Stimulated activated CD8-positive, alpha-beta memory T cell treated with anti-CD3 and anti-CD28 coated beads, Interleukin-12 subunit alpha, Interleukin-12 subunit beta, amount 100 ng/mL, for 4 hours (primary cell): ENCODE measurements at regions not wholly inside any gene's neighbourhood (a gene's known extent, or its start where the extent isn't known, plus 50 kb on each side); places are given as distances from the start of the nearest gene placed in this dataset.

Source experiments
- DNase-seq: peaks from one replicate; pipeline ENCODE4 v3.0.0-alpha.2; 2020; ENCODE audit warnings: low read depth

- no peak for DNase-seq
Measured at GRCh38 chr2:550860-551567, 126.2 kb downstream of the TMEM18 start.

- no peak for DNase-seq
Measured at GRCh38 chr2:545711-546650, 131.2 kb downstream of the TMEM18 start.

- no peak for DNase-seq
Measured at GRCh38 chr2:545228-545627, 132.0 kb downstream of the TMEM18 start.

GRCh38 chr2:538646-539045 is 138.6 kb downstream of the TMEM18 start:
- no peak for DNase-seq

GRCh38 chr2:535222-535621 is 142.0 kb downstream of the TMEM18 start:
- no peak for DNase-seq

GRCh38 chr2:529852-530251 is 147.4 kb downstream of the TMEM18 start:
- DNase-seq, result no peak

GRCh38 chr2:529424-529823 is 147.8 kb downstream of the TMEM18 start:
- no peak for DNase-seq

- no peak for DNase-seq
Measured at GRCh38 chr2:527581-527980, 149.6 kb downstream of the TMEM18 start.

GRCh38 chr2:526918-527317 is 150.3 kb downstream of the TMEM18 start:
- no peak for DNase-seq

GRCh38 chr2:525611-526010 is 151.6 kb downstream of the TMEM18 start:
- DNase-seq, result no peak

- no peak for DNase-seq
Measured at GRCh38 chr2:525021-525420, 152.2 kb downstream of the TMEM18 start.

- no peak for DNase-seq
Measured at GRCh38 chr2:524442-524841, 152.8 kb downstream of the TMEM18 start.

GRCh38 chr2:523698-524270 is 153.4 kb downstream of the TMEM18 start:
- no peak for DNase-seq

GRCh38 chr2:522776-523175 is 154.4 kb downstream of the TMEM18 start:
- no peak for DNase-seq

GRCh38 chr2:521853-522530 is 155.2 kb downstream of the TMEM18 start:
- DNase-seq, result no peak

GRCh38 chr2:520663-521340 is 156.4 kb downstream of the TMEM18 start:
- DNase-seq, result no peak

GRCh38 chr2:516944-517343 is 160.3 kb downstream of the TMEM18 start:
- DNase-seq, result no peak

GRCh38 chr2:516131-516530 is 161.1 kb downstream of the TMEM18 start:
- DNase-seq, result no peak

GRCh38 chr2:515441-516127 is 161.6 kb downstream of the TMEM18 start:
- no peak for DNase-seq

- no peak for DNase-seq
Measured at GRCh38 chr2:513981-514706, 163.1 kb downstream of the TMEM18 start.

- no peak for DNase-seq
Measured at GRCh38 chr2:510839-511238, 166.4 kb downstream of the TMEM18 start.
